ENCODE measurements at regions not wholly inside any gene's neighbourhood (a gene's known extent, or its start where the extent isn't known, plus 50 kb on each side); places are given as distances from the start of the nearest gene placed in this dataset.

- no peak for TF ChIP-seq POLR2A (IDR thresholded peaks at IDR 0.05)
- TF ChIP-seq, protein P1, sequence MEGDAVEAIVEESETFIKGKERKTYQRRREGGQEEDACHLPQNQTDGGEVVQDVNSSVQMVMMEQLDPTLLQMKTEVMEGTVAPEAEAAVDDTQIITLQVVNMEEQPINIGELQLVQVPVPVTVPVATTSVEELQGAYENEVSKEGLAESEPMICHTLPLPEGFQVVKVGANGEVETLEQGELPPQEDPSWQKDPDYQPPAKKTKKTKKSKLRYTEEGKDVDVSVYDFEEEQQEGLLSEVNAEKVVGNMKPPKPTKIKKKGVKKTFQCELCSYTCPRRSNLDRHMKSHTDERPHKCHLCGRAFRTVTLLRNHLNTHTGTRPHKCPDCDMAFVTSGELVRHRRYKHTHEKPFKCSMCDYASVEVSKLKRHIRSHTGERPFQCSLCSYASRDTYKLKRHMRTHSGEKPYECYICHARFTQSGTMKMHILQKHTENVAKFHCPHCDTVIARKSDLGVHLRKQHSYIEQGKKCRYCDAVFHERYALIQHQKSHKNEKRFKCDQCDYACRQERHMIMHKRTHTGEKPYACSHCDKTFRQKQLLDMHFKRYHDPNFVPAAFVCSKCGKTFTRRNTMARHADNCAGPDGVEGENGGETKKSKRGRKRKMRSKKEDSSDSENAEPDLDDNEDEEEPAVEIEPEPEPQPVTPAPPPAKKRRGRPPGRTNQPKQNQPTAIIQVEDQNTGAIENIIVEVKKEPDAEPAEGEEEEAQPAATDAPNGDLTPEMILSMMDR (IDR thresholded peaks at IDR 0.05): no peak
Observed at GRCh38 chr4:117425636-117426035, 340.3 kb upstream of the TRAM1L1 start.

Data from lower leg skin (tissue), 3 donors.